ENCODE measurements at regions not wholly inside any gene's neighbourhood (a gene's known extent, or its start where the extent isn't known, plus 50 kb on each side); places are given as distances from the start of the nearest gene placed in this dataset.

DNA sequence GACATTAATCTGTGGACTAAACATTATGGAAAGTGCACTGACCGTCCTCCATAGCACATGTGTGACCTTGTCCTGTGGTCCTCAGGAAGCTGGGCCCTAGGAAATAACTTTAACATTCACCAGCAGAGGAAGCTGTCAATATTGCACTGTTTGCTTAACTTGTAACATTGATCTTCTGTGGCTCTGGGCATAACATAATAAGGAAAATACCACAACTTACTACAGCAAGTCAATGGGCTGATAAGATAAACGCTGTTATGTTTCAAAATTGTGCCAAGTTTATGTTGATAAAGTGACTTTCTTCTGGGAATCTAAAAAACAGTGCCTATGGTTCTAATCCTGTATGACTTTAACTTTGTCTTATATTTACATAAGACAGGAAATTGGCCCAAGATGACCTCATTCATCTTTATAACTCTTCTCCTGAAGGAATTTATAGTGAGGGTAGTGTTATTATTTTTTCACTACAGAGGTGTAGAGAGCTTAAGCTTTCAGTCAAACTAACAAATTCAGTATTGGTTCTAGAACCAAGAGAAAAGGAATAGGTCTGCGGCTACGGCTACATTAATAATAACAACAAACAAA, 113.7 kb upstream of the MAP4K3 start (continued):
- TF ChIP-seq ZNF546 (CRISPR knock-in tag; conservative IDR thresholded peaks at IDR 0.05) (no peak), ZNF552 (CRISPR knock-in tag; IDR thresholded peaks at IDR 0.05; ENCODE audit: borderline replicate concordance) (no peak), FIP1L1 (IDR thresholded peaks at IDR 0.05; ENCODE audit: borderline replicate concordance, insufficient read depth, low read depth, low read length) (no peak), ZMYM2 (CRISPR knock-in tag; IDR thresholded peaks at IDR 0.05) (peak; percentile 97), CHCHD3 (CRISPR knock-in tag; IDR thresholded peaks at IDR 0.05) (no peak), ZNF558 (CRISPR knock-in tag; IDR thresholded peaks at IDR 0.05; ENCODE audit: borderline replicate concordance) (no peak), MAFF (IDR thresholded peaks at IDR 0.05; ENCODE audit: low read depth, low read length) (peak; percentile 45; the same call in 1 of the 2 replicates), POLR2AphosphoS2 (IDR thresholded peaks at IDR 0.05; ENCODE audit: low read depth, low read length) (no peak), CEBPG (CRISPR knock-in tag; IDR thresholded peaks at IDR 0.05) (peak; percentile 95), FOXA3 (CRISPR knock-in tag; IDR thresholded peaks at IDR 0.05) (peak; percentile 100), TOE1 (CRISPR knock-in tag; IDR thresholded peaks at IDR 0.05) (peak; percentile 97), CAMTA2 (CRISPR knock-in tag; IDR thresholded peaks at IDR 0.05; ENCODE audit: borderline replicate concordance) (no peak), ZNF703 (CRISPR knock-in tag; IDR thresholded peaks at IDR 0.05; ENCODE audit: borderline replicate concordance) (peak; percentile 64; the same call in 1 of the 2 replicates), ZNF446 (CRISPR knock-in tag; IDR thresholded peaks at IDR 0.05) (no peak), HMGA1 (CRISPR knock-in tag; conservative IDR thresholded peaks at IDR 0.05) (no peak), ATF4 (CRISPR knock-in tag; IDR thresholded peaks at IDR 0.05) (peak in 1 of 2 experiments; percentile 93; a peak in 2 of 4 replicates), NR0B2 (CRISPR knock-in tag; IDR thresholded peaks at IDR 0.05) (no peak), RXRB (CRISPR knock-in tag; IDR thresholded peaks at IDR 0.05; ENCODE audit: borderline replicate concordance) (peak; percentile 99), SSRP1 (CRISPR knock-in tag; IDR thresholded peaks at IDR 0.05) (peak; percentile 90), ZNF773 (CRISPR knock-in tag; IDR thresholded peaks at IDR 0.05; ENCODE audit: borderline replicate concordance) (no peak), ELF1 (CRISPR knock-in tag; IDR thresholded peaks at IDR 0.05) (peak; percentile 81), ARNT2 (CRISPR knock-in tag; IDR thresholded peaks at IDR 0.05; ENCODE audit: low read depth) (peak; percentile 79), NFYC (CRISPR knock-in tag; IDR thresholded peaks at IDR 0.05) (peak; percentile 50; the same call in 1 of the 2 replicates), IKZF5 (CRISPR knock-in tag; IDR thresholded peaks at IDR 0.05) (peak; percentile 98), HDAC6 (IDR thresholded peaks at IDR 0.05; ENCODE audit: low read depth, low read length) (no peak)
- TF ChIP-seq, protein P1, sequence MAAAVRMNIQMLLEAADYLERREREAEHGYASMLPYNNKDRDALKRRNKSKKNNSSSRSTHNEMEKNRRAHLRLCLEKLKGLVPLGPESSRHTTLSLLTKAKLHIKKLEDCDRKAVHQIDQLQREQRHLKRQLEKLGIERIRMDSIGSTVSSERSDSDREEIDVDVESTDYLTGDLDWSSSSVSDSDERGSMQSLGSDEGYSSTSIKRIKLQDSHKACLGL (CRISPR knock-in tag; IDR thresholded peaks at IDR 0.05) = no peak
- TF ChIP-seq, protein P2, sequence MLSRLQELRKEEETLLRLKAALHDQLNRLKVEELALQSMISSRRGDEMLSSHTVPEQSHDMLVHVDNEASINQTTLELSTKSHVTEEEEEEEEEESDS (CRISPR knock-in tag; IDR thresholded peaks at IDR 0.05; ENCODE audit: borderline replicate concordance) = no peak
- TF ChIP-seq, protein P3, sequence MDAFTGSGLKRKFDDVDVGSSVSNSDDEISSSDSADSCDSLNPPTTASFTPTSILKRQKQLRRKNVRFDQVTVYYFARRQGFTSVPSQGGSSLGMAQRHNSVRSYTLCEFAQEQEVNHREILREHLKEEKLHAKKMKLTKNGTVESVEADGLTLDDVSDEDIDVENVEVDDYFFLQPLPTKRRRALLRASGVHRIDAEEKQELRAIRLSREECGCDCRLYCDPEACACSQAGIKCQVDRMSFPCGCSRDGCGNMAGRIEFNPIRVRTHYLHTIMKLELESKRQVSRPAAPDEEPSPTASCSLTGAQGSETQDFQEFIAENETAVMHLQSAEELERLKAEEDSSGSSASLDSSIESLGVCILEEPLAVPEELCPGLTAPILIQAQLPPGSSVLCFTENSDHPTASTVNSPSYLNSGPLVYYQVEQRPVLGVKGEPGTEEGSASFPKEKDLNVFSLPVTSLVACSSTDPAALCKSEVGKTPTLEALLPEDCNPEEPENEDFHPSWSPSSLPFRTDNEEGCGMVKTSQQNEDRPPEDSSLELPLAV (CRISPR knock-in tag; conservative IDR thresholded peaks at IDR 0.05; ENCODE audit: low read depth) = no peak
